LNCaP clone FGC (cell line): ENCODE measurements at regions not wholly inside any gene's neighbourhood (a gene's known extent, or its start where the extent isn't known, plus 50 kb on each side); places are given as distances from the start of the nearest gene placed in this dataset.

Experiments
- DNase-seq: peaks from one replicate; pipeline ENCODE4 v3.0.0-alpha.2; 2011; ENCODE audit warnings: low read depth
- H3K4me3 ChIP-seq: 2 replicates; pipeline ENCODE4 v1.5.1; 2011; ENCODE audit warnings: mild to moderate bottlenecking, low read depth, low read length, control low read depth
- CTCF ChIP-seq: IDR thresholded peaks from 2 replicates; pipeline ENCODE4 v1.5.1; 2012; ENCODE audit warnings: mild to moderate bottlenecking; ENCODE audit not compliant: control insufficient read depth, insufficient read depth; ENCODE audit errors: extremely low read depth

- no peak for DNase-seq
- H3K4me3 ChIP-seq, result no peak overlapping the region
- TF ChIP-seq CTCF, result no peak
These were observed 128.9 kb downstream of the ZNF365 start for GRCh38 chr10:62502995-62503613.

- no peak for TF ChIP-seq CTCF
- H3K4me3 ChIP-seq, result no peak overlapping the region
- peak; percentile 13 for DNase-seq
These were observed 129.7 kb downstream of the ZNF365 start for GRCh38 chr10:62503872-62504271.

- no peak for DNase-seq
- TF ChIP-seq CTCF, result no peak
- no peak overlapping the region for H3K4me3 ChIP-seq
These were observed 132.2 kb downstream of the ZNF365 start for GRCh38 chr10:62506371-62506770.

GRCh38 chr10:62511238-62511637, 137.1 kb downstream of the ZNF365 start:
- TF ChIP-seq CTCF, result no peak
- H3K4me3 ChIP-seq, result no peak overlapping the region
- no peak for DNase-seq

GRCh38 chr10:62511656-62512055, 137.5 kb downstream of the ZNF365 start:
- DNase-seq, result no peak
- no peak for TF ChIP-seq CTCF
- no peak overlapping the region for H3K4me3 ChIP-seq

- no peak overlapping the region for H3K4me3 ChIP-seq
- no peak for DNase-seq
- TF ChIP-seq CTCF, result no peak
These were observed 138.7 kb downstream of the ZNF365 start for GRCh38 chr10:62512732-62513475.

- TF ChIP-seq CTCF, result no peak
- no peak for DNase-seq
- no peak overlapping the region for H3K4me3 ChIP-seq
These were observed 140.0 kb downstream of the ZNF365 start for GRCh38 chr10:62514079-62514693.
